Activated naive CD4-positive, alpha-beta T cell treated with anti-CD3 and anti-CD28 coated beads, Interleukin-2, amount 50 U/mL, for 16 hours (primary cell): ENCODE measurements at regions not wholly inside any gene's neighbourhood (a gene's known extent, or its start where the extent isn't known, plus 50 kb on each side); places are given as distances from the start of the nearest gene placed in this dataset.
"Not testable (repeated sequence)": the region's sequence is repeated elsewhere in the genome, so short reads cannot be mapped to it uniquely, and the experiment has no call there.

ENCODE experiments used
- DNase-seq: peaks from one replicate; pipeline ENCODE4 v3.0.0-alpha.2; 2020

GRCh38 chr12:131321988-131322387 is 368.3 kb downstream of the ADGRD1 start:
- DNase-seq: no peak

- not testable (repeated sequence) for DNase-seq
Measured at GRCh38 chr12:131322460-131322859, 368.8 kb downstream of the ADGRD1 start.

GRCh38 chr12:131323879-131324278 is 370.2 kb downstream of the ADGRD1 start:
- no peak for DNase-seq

- no peak for DNase-seq
Measured at GRCh38 chr12:131327521-131328488, 374.1 kb downstream of the ADGRD1 start.

GRCh38 chr12:131328861-131329845 is 375.4 kb downstream of the ADGRD1 start:
- not testable (repeated sequence) for DNase-seq

- no peak for DNase-seq
Measured at GRCh38 chr12:131330106-131330815, 376.6 kb downstream of the ADGRD1 start.

- no peak for DNase-seq
Measured at GRCh38 chr12:131331148-131331750, 377.5 kb downstream of the ADGRD1 start.

GRCh38 chr12:131332224-131332623 is 378.5 kb downstream of the ADGRD1 start:
- no peak for DNase-seq

GRCh38 chr12:131333136-131333535 is 377.8 kb upstream of the SFSWAP start:
- DNase-seq: no peak

- DNase-seq: no peak
Measured at GRCh38 chr12:131333621-131334440, 377.1 kb upstream of the SFSWAP start.

- no peak for DNase-seq
Measured at GRCh38 chr12:131334835-131335234, 376.1 kb upstream of the SFSWAP start.

GRCh38 chr12:131335456-131335855 is 375.4 kb upstream of the SFSWAP start:
- DNase-seq: no peak

- DNase-seq: not testable (repeated sequence)
Measured at GRCh38 chr12:131337861-131338260, 373.0 kb upstream of the SFSWAP start.

- DNase-seq: no peak
Measured at GRCh38 chr12:131340616-131341210, 370.2 kb upstream of the SFSWAP start.

- DNase-seq: not testable (repeated sequence)
Measured at GRCh38 chr12:131341608-131342007, 369.3 kb upstream of the SFSWAP start.

- not testable (repeated sequence) for DNase-seq
Measured at GRCh38 chr12:131343436-131343835, 367.5 kb upstream of the SFSWAP start.

GRCh38 chr12:131344715-131345520 is 366.0 kb upstream of the SFSWAP start:
- DNase-seq: not testable (repeated sequence)

- DNase-seq: no peak
Measured at GRCh38 chr12:131345521-131346436, 365.1 kb upstream of the SFSWAP start.
